ENCODE measurements at regions not wholly inside any gene's neighbourhood (a gene's known extent, or its start where the extent isn't known, plus 50 kb on each side); places are given as distances from the start of the nearest gene placed in this dataset.

DNA sequence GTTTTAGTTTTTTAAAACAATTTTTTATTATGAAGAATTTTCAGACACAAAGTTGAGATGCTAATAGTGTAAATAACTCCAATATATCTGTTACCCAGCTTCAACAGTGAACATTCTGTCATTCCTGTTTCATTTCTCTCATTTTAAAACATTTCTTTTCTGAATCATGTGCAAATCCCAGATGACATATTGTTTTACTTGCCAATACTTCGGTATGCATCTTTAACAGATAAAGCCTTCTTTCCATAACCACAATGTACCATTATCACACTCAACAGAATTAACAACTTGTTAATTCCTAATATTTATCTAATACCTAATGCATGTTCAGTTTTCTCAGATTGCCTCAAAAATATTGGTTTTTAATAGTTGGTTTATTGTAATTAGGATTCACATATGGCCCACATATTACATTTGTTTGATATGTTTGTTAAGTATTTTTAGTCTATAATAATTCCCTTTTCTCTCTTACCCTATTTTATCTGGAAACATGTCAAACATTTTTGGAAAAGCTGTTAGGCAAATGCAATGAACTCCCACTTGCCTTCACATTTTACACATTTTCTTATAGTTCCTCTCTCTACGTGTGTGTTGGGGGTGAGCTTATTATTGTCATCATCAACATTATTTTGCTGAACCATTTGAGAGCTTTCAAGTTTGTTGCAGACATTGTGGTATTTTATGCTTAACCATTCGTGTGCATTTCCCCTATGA is 58.7 kb upstream of the ANKRD55 start:
- H3K4me3 ChIP-seq (ENCODE audit: low read length): no peak overlapping the region
- H3K9ac ChIP-seq (ENCODE audit: low read length): no peak overlapping the region
- no peaks in the 10 kb centered on the region for H3K9me3 ChIP-seq (ENCODE audit: control insufficient read depth, low read depth, low read length)
- no peak overlapping the region for H3K27ac ChIP-seq (ENCODE audit: low read length)
- no peaks in the 10 kb centered on the region for H3K27me3 ChIP-seq (ENCODE audit: control insufficient read depth, insufficient read depth, low read length)
- H3K36me3 ChIP-seq (ENCODE audit: control insufficient read depth, low read depth, low read length): no peaks in the 10 kb centered on the region
- peaks cover 4% of the 10 kb centered on the region for H3K4me1 ChIP-seq (ENCODE audit: control insufficient read depth, low read depth, low read length)

DNA sequence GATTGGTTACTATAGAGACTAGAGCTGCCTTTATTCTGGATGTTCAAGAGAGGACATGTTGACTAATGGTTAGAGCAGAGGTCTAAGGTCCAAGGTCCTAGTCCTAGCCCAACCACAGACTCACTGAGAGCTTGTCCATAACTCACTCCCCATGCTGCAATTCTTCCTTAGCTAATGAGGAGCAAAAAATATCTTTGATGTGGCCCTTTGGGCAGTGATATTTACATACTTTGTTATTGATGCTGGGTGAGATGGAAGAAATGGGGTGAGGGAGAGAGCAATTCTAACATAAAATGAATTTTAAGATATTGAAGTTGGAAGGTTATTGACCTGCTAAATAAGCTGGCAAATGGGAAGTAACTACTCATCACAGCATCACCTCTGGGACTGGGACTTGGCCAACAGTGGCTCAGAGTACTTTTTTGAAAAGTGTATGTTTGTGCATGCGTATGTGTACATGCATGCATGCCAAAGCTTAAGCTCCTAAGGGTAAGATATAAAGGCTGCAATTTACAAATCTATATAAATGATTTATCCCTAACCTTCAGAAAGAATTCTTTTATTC is 58.0 kb upstream of the ANKRD55 start:
- no peak overlapping the region for H3K27ac ChIP-seq (ENCODE audit: low read length)

DNA sequence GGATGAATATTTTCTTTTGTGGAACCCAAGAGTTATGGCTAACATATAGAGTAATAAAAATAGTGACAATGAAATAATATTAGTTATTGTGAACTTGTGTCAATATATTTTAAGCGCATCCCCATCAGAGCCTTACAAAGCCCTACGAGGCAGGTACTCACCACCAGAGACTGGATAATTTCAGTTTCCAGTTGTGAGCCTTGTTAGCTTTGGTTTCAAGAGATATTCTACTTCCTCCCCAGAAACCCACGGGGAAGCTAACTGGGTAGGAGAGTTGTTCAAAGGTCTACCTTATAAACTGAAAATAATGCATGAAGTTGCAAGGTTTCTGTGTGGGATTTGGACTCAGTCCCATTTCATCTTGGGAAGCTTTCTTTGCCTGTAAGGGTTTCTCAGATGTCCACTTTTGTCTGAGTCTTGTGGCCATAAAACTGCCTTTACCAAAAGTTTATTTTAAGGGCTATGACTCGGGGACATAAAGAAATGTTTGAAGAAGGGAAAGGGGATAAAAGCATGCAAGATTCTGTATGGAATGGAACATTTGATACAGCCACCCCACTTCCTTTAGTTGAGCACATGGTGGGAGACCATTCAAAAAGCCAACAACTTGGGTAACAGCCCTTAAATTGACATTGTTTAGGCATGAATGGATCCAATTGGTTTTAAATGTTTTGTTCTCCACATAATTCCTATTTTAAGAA is 57.4 kb upstream of the ANKRD55 start:
- H3K9ac ChIP-seq (ENCODE audit: low read length): no peak overlapping the region
- H3K36me3 ChIP-seq (ENCODE audit: control insufficient read depth, low read depth, low read length): no peaks in the 10 kb centered on the region
- no peaks in the 10 kb centered on the region for H3K9me3 ChIP-seq (ENCODE audit: control insufficient read depth, low read depth, low read length)

More for the DNA sequence above, 58.0 kb upstream of the ANKRD55 start:
- Histone ChIP-seq H3K9ac (ENCODE audit: low read length) (no peak overlapping the region), H3K9me3 (ENCODE audit: control insufficient read depth, low read depth, low read length) (no peaks in the 10 kb centered on the region), H3K36me3 (ENCODE audit: control insufficient read depth, low read depth, low read length) (no peaks in the 10 kb centered on the region), H3K4me1 (ENCODE audit: control insufficient read depth, low read depth, low read length) (peaks cover 4% of the 10 kb centered on the region), H3K27me3 (ENCODE audit: control insufficient read depth, insufficient read depth, low read length) (no peaks in the 10 kb centered on the region), H3K4me3 (ENCODE audit: low read length) (no peak overlapping the region)

DNA sequence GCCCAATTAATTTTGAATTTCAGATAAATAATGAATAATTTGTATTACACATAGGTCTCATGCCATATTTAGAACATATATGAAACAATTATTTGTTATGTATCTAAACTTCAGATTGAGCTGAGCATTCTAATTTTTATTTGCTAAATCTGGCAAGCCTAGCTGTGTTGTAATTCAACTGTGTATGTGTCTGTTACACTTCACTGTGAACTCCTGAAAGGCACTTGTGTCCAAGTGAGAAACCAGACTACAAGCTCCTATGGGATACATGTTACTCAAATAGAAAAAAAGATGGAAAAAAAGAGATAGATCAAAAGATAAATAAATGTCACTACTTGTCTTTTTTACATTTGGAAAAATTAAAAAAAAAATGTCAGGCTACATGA is 56.5 kb upstream of the ANKRD55 start:
- Histone ChIP-seq H3K9me3 (ENCODE audit: control insufficient read depth, low read depth, low read length) (no peaks in the 10 kb centered on the region), H3K27me3 (ENCODE audit: control insufficient read depth, insufficient read depth, low read length) (no peaks in the 10 kb centered on the region), H3K27ac (ENCODE audit: low read length) (no peak overlapping the region), H3K4me1 (ENCODE audit: control insufficient read depth, low read depth, low read length) (peaks cover 4% of the 10 kb centered on the region), H3K4me3 (ENCODE audit: low read length) (no peak overlapping the region), H3K9ac (ENCODE audit: low read length) (no peak overlapping the region), H3K36me3 (ENCODE audit: control insufficient read depth, low read depth, low read length) (no peaks in the 10 kb centered on the region)

More for the DNA sequence above, 57.4 kb upstream of the ANKRD55 start:
- no peaks in the 10 kb centered on the region for H3K27me3 ChIP-seq (ENCODE audit: control insufficient read depth, insufficient read depth, low read length)
- H3K4me1 ChIP-seq (ENCODE audit: control insufficient read depth, low read depth, low read length): peaks cover 4% of the 10 kb centered on the region
- H3K27ac ChIP-seq (ENCODE audit: low read length): no peak overlapping the region
- no peak overlapping the region for H3K4me3 ChIP-seq (ENCODE audit: low read length)

DNA sequence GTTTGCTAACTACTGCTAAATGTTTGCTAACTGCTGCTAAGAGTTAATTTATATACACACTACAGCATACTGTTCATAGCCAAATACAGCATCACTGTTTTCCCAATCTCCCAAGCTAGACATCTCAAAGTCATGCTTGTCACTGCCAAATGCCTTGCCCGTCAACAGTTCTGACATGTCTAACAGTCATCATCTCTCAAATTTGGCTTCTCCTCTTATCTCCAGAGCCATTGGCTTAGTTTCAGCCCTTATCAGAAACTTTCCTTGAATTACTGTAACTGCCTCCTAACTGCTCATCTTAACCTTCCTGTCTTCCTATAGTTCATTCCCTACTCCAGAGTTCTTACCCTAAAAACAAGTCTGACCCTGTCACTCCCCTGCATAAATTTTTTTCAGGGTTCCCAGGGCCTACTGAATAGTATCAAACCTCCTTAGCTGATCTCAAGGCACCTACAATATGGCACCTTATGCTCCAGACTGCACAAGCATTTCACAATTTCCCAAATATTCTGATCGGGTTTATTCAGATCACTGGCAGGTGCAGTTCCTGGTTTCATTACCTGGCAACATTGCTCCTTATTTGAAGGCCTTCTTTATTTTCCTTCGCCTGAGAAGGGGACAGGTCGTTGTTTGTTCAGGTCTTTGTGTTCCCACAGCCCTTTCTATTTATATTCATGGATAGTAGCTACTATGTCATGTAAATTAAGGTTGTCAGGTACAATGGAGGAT is 55.9 kb upstream of the ANKRD55 start:
- Histone ChIP-seq H3K27me3 (ENCODE audit: control insufficient read depth, insufficient read depth, low read length) (no peaks in the 10 kb centered on the region), H3K4me1 (ENCODE audit: control insufficient read depth, low read depth, low read length) (peaks cover 4% of the 10 kb centered on the region), H3K9ac (ENCODE audit: low read length) (no peak overlapping the region), H3K27ac (ENCODE audit: low read length) (no peak overlapping the region), H3K36me3 (ENCODE audit: control insufficient read depth, low read depth, low read length) (no peaks in the 10 kb centered on the region), H3K4me3 (ENCODE audit: low read length) (no peak overlapping the region), H3K9me3 (ENCODE audit: control insufficient read depth, low read depth, low read length) (no peaks in the 10 kb centered on the region)

DNA sequence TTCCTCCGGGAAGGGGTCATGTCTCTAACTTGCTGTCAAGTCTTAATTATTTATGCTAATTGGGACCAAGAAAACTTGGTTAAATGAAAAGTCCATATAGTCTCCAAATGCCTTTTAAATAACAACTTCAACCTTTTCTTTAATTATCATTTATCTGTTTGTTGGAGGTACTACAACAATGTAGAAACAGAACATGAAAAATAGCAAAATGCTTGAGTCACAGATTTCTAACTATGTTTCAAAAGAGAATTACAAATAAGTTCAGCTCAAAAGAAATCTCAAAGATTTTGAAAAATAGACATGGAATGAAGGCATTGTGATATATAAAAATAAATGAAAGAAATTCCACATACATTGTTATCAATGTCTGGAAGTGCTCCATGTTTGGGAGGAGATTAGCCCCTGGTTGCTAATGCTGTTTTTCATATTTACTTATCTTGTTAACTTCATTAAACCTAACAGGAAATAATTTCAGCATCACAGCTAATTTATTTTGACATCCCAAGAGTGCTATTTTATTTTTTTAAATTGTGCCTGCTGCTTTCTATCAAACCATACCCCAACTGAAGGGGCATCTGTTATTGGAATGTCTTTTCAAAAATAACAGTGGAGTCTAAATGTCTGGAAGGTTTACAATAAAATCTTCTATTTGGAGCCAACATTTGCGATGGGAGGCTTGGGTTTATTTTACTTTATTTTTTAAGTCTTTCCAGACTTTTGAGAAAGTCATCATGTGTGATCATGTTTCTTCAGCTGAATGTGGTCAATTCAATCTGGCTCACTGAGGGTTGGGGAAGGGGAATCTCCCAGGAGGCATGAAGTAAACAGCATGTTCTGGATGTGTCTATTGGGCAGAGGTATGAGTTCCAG is 53.1 kb upstream of the ANKRD55 start:
- Histone ChIP-seq H3K9me3 (ENCODE audit: control insufficient read depth, low read depth, low read length) (no peaks in the 10 kb centered on the region), H3K27ac (ENCODE audit: low read length) (no peak overlapping the region), H3K27me3 (ENCODE audit: control insufficient read depth, insufficient read depth, low read length) (no peaks in the 10 kb centered on the region), H3K4me3 (ENCODE audit: low read length) (no peak overlapping the region), H3K9ac (ENCODE audit: low read length) (no peak overlapping the region), H3K4me1 (ENCODE audit: control insufficient read depth, low read depth, low read length) (peaks cover 4% of the 10 kb centered on the region), H3K36me3 (ENCODE audit: control insufficient read depth, low read depth, low read length) (no peaks in the 10 kb centered on the region)

DNA sequence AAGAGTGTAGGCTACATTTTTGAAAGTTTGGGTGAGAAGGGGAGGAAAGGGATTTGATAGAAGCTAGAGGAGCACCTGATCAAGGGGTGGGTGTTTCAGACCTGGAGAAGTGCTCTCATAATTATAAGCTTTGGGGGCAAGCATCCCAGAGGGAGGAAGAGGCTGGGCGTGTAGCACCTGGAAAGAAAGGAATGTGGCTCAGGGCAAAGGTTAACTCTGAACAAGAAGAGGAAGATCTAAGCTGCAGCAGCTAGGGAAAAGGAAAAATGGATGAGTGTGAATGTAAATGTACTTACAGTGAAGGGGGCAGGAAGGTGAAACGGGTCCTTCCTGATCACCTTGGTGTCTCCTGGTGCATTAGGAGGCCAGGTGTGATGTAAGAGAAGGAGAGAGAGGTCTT is 49.8 kb upstream of the ANKRD55 start:
- Histone ChIP-seq H3K9me3 (ENCODE audit: control insufficient read depth, low read depth, low read length) (no peaks in the 10 kb centered on the region), H3K36me3 (ENCODE audit: control insufficient read depth, low read depth, low read length) (no peaks in the 10 kb centered on the region), H3K27ac (ENCODE audit: low read length) (no peak overlapping the region), H3K27me3 (ENCODE audit: control insufficient read depth, insufficient read depth, low read length) (no peaks in the 10 kb centered on the region), H3K4me3 (ENCODE audit: low read length) (no peak overlapping the region), H3K9ac (ENCODE audit: low read length) (no peak overlapping the region), H3K4me1 (ENCODE audit: control insufficient read depth, low read depth, low read length) (peaks cover 5% of the 10 kb centered on the region)

Measured in iPS-18a (cell line).